Testis (tissue), 2 donors: ENCODE measurements at regions not wholly inside any gene's neighbourhood (a gene's known extent, or its start where the extent isn't known, plus 50 kb on each side); places are given as distances from the start of the nearest gene placed in this dataset.

Experiments
- POLR2A ChIP-seq: fragments of 450-650 bp; IDR thresholded peaks from one replicate; pipeline ENCODE4 v1.6.1; 2017; ENCODE audit warnings: antibody characterized with exemption, mild to moderate bottlenecking, moderate library complexity
- TF ChIP-seq, protein P1 (sequence below), 3 experiments: fragments of 450-650 bp in 2 of 3; fragments of 200-600 bp in 1 of 3; sonication (generic) in 1 of 3; IDR thresholded peaks; one replicate each; pipeline ENCODE4 v1.5.1; 2016 to 2019; ENCODE audit warnings: antibody characterized with exemption in 3 of 3, mild to moderate bottlenecking in 2 of 3, moderate library complexity in 1 of 3

GRCh38 chr9:115694991-115695390 lies 458.6 kb upstream of the PAPPA start:
- TF ChIP-seq, protein P1, sequence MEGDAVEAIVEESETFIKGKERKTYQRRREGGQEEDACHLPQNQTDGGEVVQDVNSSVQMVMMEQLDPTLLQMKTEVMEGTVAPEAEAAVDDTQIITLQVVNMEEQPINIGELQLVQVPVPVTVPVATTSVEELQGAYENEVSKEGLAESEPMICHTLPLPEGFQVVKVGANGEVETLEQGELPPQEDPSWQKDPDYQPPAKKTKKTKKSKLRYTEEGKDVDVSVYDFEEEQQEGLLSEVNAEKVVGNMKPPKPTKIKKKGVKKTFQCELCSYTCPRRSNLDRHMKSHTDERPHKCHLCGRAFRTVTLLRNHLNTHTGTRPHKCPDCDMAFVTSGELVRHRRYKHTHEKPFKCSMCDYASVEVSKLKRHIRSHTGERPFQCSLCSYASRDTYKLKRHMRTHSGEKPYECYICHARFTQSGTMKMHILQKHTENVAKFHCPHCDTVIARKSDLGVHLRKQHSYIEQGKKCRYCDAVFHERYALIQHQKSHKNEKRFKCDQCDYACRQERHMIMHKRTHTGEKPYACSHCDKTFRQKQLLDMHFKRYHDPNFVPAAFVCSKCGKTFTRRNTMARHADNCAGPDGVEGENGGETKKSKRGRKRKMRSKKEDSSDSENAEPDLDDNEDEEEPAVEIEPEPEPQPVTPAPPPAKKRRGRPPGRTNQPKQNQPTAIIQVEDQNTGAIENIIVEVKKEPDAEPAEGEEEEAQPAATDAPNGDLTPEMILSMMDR (IDR thresholded peaks at IDR 0.05) = no peak
- no peak for TF ChIP-seq POLR2A
